B cell (primary cell): ENCODE measurements at regions not wholly inside any gene's neighbourhood (a gene's known extent, or its start where the extent isn't known, plus 50 kb on each side); places are given as distances from the start of the nearest gene placed in this dataset.

Source experiments
- ATAC-seq: fragments of 200-7000 bp; cut with Tn5 transposase; one replicate; pipeline ENCODE4 v1.10.0; 2021; ENCODE audit warnings: low read depth, mild to moderate bottlenecking, moderate number of reproducible peaks, moderate library complexity
- CTCF ChIA-PET: fragments of 350-600 bp; sonication (Branson Sonifier 250); formaldehyde crosslinking; loops from one replicate; lab custom pipeline; 2021; ENCODE audit warnings: antibody characterized with exemption, inconsistent platforms; lab: Charles Lee
- POLR2A ChIA-PET: fragments of 350-600 bp; sonication (Branson Sonifier 250); formaldehyde crosslinking; loops from one replicate; lab custom pipeline; 2021; ENCODE audit warnings: antibody characterized with exemption; lab: Charles Lee
- DNase-seq: peaks from one replicate; pipeline ENCODE4 v3.0.0; 2013
- H2AFZ ChIP-seq: 2 replicates; pipeline ENCODE4 v1.6.1; 2012; ENCODE audit warnings: mild to moderate bottlenecking, low read depth, low read length; ENCODE audit not compliant: insufficient read depth, poor library complexity, severe bottlenecking
- H3K27ac ChIP-seq, 2 donors: 1 replicate in 1 of 2; 2 replicates in 1 of 2; pipeline ENCODE4 v1.5.1; 2012 to 2013; ENCODE audit warnings: low read length in 2 of 2, mild to moderate bottlenecking in 2 of 2, moderate library complexity in 1 of 2
- H3K27me3 ChIP-seq, 4 experiments: fragments of 200-600 bp in 1 of 4; sonication (generic) in 1 of 4; replicated peaks in 1 of 4; 1 replicate in 2 of 4; 2 replicates in 2 of 4; pipeline versions ENCODE4 v1.6.1 to v1.7.0; 2013 to 2016; ENCODE audit warnings: low read length in 3 of 4, mild to moderate bottlenecking in 2 of 4, mixed read lengths in 1 of 4, moderate library complexity in 1 of 4; ENCODE audit not compliant: insufficient read depth in 4 of 4, control insufficient read depth in 3 of 4; ENCODE audit errors: control extremely low read depth in 1 of 4
- H3K36me3 ChIP-seq, 2 experiments: replicated peaks in 1 of 2; 1 replicate in 1 of 2; 2 replicates in 1 of 2; pipeline versions ENCODE4 v1.6.1 to v1.7.1; 2013; ENCODE audit warnings: low read length in 1 of 2; ENCODE audit not compliant: insufficient read depth in 2 of 2, control insufficient read depth in 1 of 2; ENCODE audit errors: control extremely low read depth in 1 of 2, extremely low read depth in 1 of 2
- H3K4me1 ChIP-seq, 2 donors: fragments of 200-600 bp in 1 of 2; sonication (generic) in 1 of 2; 1 replicate in 1 of 2; 2 replicates in 1 of 2; pipeline versions ENCODE4 v1.5.1 to v1.6.1; 2013 to 2017; ENCODE audit warnings: low read length in 2 of 2; ENCODE audit not compliant: control insufficient read depth in 2 of 2, insufficient read depth in 2 of 2
- H3K4me2 ChIP-seq: replicated peaks from 2 replicates; pipeline ENCODE3; 2012; ENCODE audit warnings: mild to moderate bottlenecking, low read depth, low read length; ENCODE audit not compliant: poor library complexity, severe bottlenecking
- H3K4me3 ChIP-seq, 5 experiments: fragments of 200-600 bp in 1 of 5; sonication (generic) in 1 of 5; 1 replicate in 3 of 5; 2 replicates in 2 of 5; pipeline versions ENCODE4 v1.5.1 to v1.7.0; 2011 to 2016; ENCODE audit warnings: low read length in 4 of 5, mild to moderate bottlenecking in 4 of 5, low read depth in 2 of 5, control low read depth in 1 of 5, moderate library complexity in 1 of 5; ENCODE audit not compliant: insufficient read depth in 1 of 5; ENCODE audit errors: control extremely low read depth in 1 of 5, extremely low read depth in 1 of 5
- H3K79me2 ChIP-seq: fragments of 200-600 bp; sonication (generic); one replicate; pipeline ENCODE4 v1.6.0; 2016; ENCODE audit warnings: low read length; ENCODE audit not compliant: control insufficient read depth, insufficient read depth
- H3K9ac ChIP-seq: fragments of 200-600 bp; sonication (generic); 2 replicates; pipeline ENCODE4 v1.6.1; 2017; ENCODE audit warnings: mild to moderate bottlenecking, low read length, moderate library complexity
- H3K9me3 ChIP-seq, 3 donors: one replicate each; pipeline versions ENCODE4 v1.6.1 to v1.7.1; 2013; ENCODE audit warnings: low read length in 2 of 3; ENCODE audit not compliant: control insufficient read depth in 2 of 3, insufficient read depth in 1 of 3; ENCODE audit errors: control extremely low read depth in 1 of 3
- H4K20me1 ChIP-seq: 2 replicates; pipeline ENCODE4 v1.6.0; 2012; ENCODE audit warnings: mild to moderate bottlenecking, low read length; ENCODE audit not compliant: insufficient read depth, control insufficient read depth, poor library complexity, severe bottlenecking
- H3K27ac Mint-ChIP-seq: one replicate; pipeline ENCODE4 v1.8.0; 2021; ENCODE audit warnings: mixed read lengths
- H3K27me3 Mint-ChIP-seq: one replicate; pipeline ENCODE4 v1.8.0; 2021; ENCODE audit warnings: mixed read lengths
- H3K4me1 Mint-ChIP-seq: one replicate; pipeline ENCODE4 v1.8.0; 2021; ENCODE audit warnings: mixed read lengths
- H3K4me3 Mint-ChIP-seq: one replicate; pipeline ENCODE4 v1.8.0; 2021; ENCODE audit warnings: mixed read lengths
- H3K9me3 Mint-ChIP-seq: one replicate; pipeline ENCODE4 v1.8.0; 2022; ENCODE audit warnings: mixed read lengths; ENCODE audit not compliant: insufficient read depth
- EZH2 ChIP-seq: IDR thresholded peaks from 2 replicates; pipeline ENCODE4 v1.6.1; 2012; ENCODE audit warnings: borderline replicate concordance, low read depth, mild to moderate bottlenecking, moderate library complexity, low read length; ENCODE audit not compliant: insufficient read depth, poor library complexity, severe bottlenecking
- WGBS: methylation state at CpG from one replicate; pipeline ENCODE4 v1.1.5; 2013; ENCODE audit warnings: missing lambda C conversion rate; ENCODE audit not compliant: insufficient coverage; 5-methylcytosine and 5-hydroxymethylcytosine counted together
- intact Hi-C: fragments of 100-400 bp; cut with micrococcal nuclease; formaldehyde crosslinking; loops from one replicate; pipeline ENCODE4 v1.10.0; 2022
- TF ChIP-seq, protein P1 (sequence below): fragments of 200-600 bp; IDR thresholded peaks from one replicate; pipeline ENCODE4 v1.8.0; 2022; ENCODE audit warnings: antibody characterized with exemption, mild to moderate bottlenecking

DNA sequence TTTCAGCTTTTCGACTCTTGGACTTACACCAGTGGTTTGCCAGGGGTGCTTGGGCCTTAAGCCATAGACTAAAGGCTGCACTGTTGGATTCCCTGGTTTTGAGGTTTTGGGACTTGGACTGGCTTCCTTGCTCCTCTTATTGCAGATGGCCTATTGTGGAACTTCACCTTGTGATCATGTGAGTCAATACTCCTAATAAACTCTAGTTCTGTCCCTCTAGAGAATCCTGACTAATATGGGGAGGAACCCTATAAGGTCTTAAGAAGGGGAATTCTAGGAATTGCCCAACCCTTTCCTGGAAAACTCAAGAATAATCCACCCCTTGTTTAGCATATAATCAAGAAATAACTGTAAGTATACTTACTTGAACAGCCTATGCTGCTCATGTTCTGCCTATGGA lies 491.8 kb downstream of the TMEM135 start:
- Histone ChIP-seq H2AFZ (no peak overlapping the region), H3K79me2 (no peaks in the 10 kb centered on the region), H4K20me1 (no peaks in the 10 kb centered on the region), H3K4me2 (no peak overlapping the region), H3K27ac (no peak overlapping the region), H3K36me3 (no peaks in the 10 kb centered on the region), H3K4me3 (no peak overlapping the region), H3K9me3 (peaks cover 0 to 12% (median 0%) of the 10 kb centered on the region in 3 donors), H3K27me3 (no peaks in the 10 kb centered on the region), H3K4me1 (no peaks in the 10 kb centered on the region), H3K9ac (no peak overlapping the region)
- H3K27ac Mint-ChIP-seq, result no peak overlapping the region
- POLR2A ChIA-PET, result no interaction called here
- DNase-seq, result no peak
- CTCF ChIA-PET, result no interaction called here
- ATAC-seq, result no peak
- H3K4me3 Mint-ChIP-seq, result no peak overlapping the region
- 88% methylated on average over 1 of the region's 1 CpG for WGBS
- no peaks in the 10 kb centered on the region for H3K27me3 Mint-ChIP-seq
- intact Hi-C loops, result no loop called here
- peaks cover 2% of the 10 kb centered on the region for H3K9me3 Mint-ChIP-seq
- TF ChIP-seq EZH2, result no peak
- TF ChIP-seq, protein P1, sequence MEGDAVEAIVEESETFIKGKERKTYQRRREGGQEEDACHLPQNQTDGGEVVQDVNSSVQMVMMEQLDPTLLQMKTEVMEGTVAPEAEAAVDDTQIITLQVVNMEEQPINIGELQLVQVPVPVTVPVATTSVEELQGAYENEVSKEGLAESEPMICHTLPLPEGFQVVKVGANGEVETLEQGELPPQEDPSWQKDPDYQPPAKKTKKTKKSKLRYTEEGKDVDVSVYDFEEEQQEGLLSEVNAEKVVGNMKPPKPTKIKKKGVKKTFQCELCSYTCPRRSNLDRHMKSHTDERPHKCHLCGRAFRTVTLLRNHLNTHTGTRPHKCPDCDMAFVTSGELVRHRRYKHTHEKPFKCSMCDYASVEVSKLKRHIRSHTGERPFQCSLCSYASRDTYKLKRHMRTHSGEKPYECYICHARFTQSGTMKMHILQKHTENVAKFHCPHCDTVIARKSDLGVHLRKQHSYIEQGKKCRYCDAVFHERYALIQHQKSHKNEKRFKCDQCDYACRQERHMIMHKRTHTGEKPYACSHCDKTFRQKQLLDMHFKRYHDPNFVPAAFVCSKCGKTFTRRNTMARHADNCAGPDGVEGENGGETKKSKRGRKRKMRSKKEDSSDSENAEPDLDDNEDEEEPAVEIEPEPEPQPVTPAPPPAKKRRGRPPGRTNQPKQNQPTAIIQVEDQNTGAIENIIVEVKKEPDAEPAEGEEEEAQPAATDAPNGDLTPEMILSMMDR, result no peak
- no peaks in the 10 kb centered on the region for H3K4me1 Mint-ChIP-seq

DNA sequence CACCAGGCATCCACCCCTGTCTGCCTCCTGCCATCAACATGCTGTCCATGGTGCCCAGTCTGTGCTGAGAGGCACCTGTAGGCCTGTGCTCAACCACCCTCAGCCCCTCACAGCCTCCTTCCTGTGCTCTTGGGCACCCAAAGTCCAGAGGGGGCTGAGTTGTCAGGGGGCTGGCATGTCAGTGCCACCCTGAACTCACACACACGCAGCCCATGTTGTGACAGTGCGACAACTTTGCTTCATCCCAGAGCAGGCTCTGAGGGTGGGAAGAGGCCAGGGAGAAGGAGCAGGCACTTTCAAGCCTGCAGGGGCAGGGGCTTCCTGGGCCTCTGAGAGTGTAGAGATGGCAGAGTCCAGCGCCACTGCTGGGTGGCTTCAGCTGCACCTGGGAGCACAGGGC lies 491.0 kb downstream of the TMEM135 start:
- Histone ChIP-seq H3K4me3 (no peak overlapping the region), H3K36me3 (no peaks in the 10 kb centered on the region), H3K9ac (no peak overlapping the region), H3K9me3 (peaks cover 0 to 12% (median 0%) of the 10 kb centered on the region in 3 donors), H4K20me1 (no peaks in the 10 kb centered on the region), H3K4me1 (no peaks in the 10 kb centered on the region), H2AFZ (no peak overlapping the region), H3K79me2 (no peaks in the 10 kb centered on the region), H3K4me2 (no peak overlapping the region), H3K27ac (no peak overlapping the region), H3K27me3 (no peaks in the 10 kb centered on the region)
- Mint-ChIP-seq H3K27ac (no peak overlapping the region), H3K4me3 (no peak overlapping the region), H3K27me3 (no peaks in the 10 kb centered on the region), H3K4me1 (no peaks in the 10 kb centered on the region), H3K9me3 (peaks cover 2% of the 10 kb centered on the region)
- ATAC-seq (no peak), DNase-seq (no peak)
- ChIA-PET CTCF (no interaction called here), POLR2A (no interaction called here)
- no peak for TF ChIP-seq EZH2
- TF ChIP-seq, protein P1, result no peak
- intact Hi-C loops, result no loop called here
- 85% methylated on average over 3 of the region's 3 CpGs for WGBS
